Mesothelial cell of epicardium (in vitro differentiated cells): ENCODE measurements at regions not wholly inside any gene's neighbourhood (a gene's known extent, or its start where the extent isn't known, plus 50 kb on each side); places are given as distances from the start of the nearest gene placed in this dataset.

Experiments used
- DNase-seq, 2 experiments: peaks; one replicate each; pipeline ENCODE4 v3.0.0; 2021; ENCODE audit warnings: low spot score in 2 of 2; ENCODE audit not compliant: unreplicated experiment in 2 of 2
- H3K27ac Mint-ChIP-seq: 2 replicates; pipeline ENCODE4 v1.8.0; 2021; ENCODE audit warnings: mixed read lengths
- H3K27me3 Mint-ChIP-seq: 2 replicates; pipeline ENCODE4 v1.8.0; 2021; ENCODE audit warnings: low read depth, mixed read lengths
- H3K36me3 Mint-ChIP-seq: 2 replicates; pipeline ENCODE4 v1.8.0; 2021; ENCODE audit warnings: mixed read lengths
- H3K4me1 Mint-ChIP-seq: 2 replicates; pipeline ENCODE4 v1.8.0; 2021; ENCODE audit warnings: mixed read lengths
- H3K4me3 Mint-ChIP-seq: 2 replicates; pipeline ENCODE4 v1.8.0; 2021; ENCODE audit warnings: mild to moderate bottlenecking, moderate library complexity, mixed read lengths
- H3K9me3 Mint-ChIP-seq: 2 replicates; pipeline ENCODE4 v1.8.0; 2021; ENCODE audit warnings: mixed read lengths
- CTCF ChIP-seq: fragments of 200-600 bp; sonication (generic); IDR thresholded peaks from one replicate; pipeline ENCODE4 v1.5.0; 2021; ENCODE audit warnings: antibody characterized with exemption; ENCODE audit not compliant: unreplicated experiment

DNA sequence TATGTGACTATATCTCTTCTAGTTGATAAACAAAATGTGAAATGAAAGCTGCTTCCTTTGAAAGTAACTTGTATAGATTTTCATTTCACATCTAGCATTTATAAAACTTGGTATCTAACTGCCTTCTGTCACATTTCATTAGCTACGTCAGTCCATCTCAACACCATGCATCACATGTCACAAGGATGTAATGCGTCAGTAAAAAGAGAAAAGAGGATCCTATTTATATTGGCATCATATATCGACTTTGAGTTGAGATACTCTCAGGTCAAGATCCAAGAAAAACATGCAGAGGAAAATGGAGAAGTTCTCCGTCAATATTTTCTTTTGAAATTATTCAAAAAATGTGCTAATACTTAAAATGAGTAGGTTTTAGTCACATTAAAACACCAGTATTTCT, 1211.2 kb downstream of the EFNA5 start:
- no peak for DNase-seq
- Mint-ChIP-seq H3K4me3 (no peak overlapping the region), H3K27ac (no peak overlapping the region)

GRCh38 chr5:106454651-106455415, 1215.9 kb downstream of the EFNA5 start:
- no peak for DNase-seq
- Mint-ChIP-seq H3K4me3 (no peak overlapping the region), H3K27me3 (no peaks in the 10 kb centered on the region), H3K27ac (no peak overlapping the region), H3K4me1 (no peaks in the 10 kb centered on the region), H3K36me3 (no peaks in the 10 kb centered on the region), H3K9me3 (peaks cover 4% of the 10 kb centered on the region)
- TF ChIP-seq CTCF = no peak

More for the DNA sequence above, 1211.2 kb downstream of the EFNA5 start:
- no peak for TF ChIP-seq CTCF
- no peaks in the 10 kb centered on the region for H3K4me1 Mint-ChIP-seq
- H3K27me3 Mint-ChIP-seq = no peaks in the 10 kb centered on the region
- peaks cover 4% of the 10 kb centered on the region for H3K9me3 Mint-ChIP-seq
- no peaks in the 10 kb centered on the region for H3K36me3 Mint-ChIP-seq

DNA sequence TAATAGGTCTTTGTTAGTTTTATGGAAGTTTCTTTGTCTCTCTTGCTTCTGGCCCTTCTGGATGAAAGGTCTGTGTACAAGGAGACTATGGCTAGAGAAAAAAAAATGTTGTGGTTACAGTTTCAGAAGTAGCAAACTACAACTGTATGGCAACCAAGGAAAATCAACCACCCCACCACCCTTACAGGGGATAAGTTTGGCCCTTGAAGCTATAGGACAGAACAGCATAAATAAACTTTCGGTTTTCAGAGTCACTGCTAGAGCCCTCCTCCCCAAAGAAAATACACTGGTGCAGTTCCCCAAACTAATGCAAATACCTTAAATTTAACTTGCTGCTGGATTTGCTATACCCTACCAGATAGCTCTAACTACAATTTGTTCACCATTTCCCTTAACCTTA, 1216.7 kb downstream of the EFNA5 start:
- Mint-ChIP-seq H3K27ac (no peak overlapping the region), H3K9me3 (peaks cover 4% of the 10 kb centered on the region)
- no peak for TF ChIP-seq CTCF

DNA sequence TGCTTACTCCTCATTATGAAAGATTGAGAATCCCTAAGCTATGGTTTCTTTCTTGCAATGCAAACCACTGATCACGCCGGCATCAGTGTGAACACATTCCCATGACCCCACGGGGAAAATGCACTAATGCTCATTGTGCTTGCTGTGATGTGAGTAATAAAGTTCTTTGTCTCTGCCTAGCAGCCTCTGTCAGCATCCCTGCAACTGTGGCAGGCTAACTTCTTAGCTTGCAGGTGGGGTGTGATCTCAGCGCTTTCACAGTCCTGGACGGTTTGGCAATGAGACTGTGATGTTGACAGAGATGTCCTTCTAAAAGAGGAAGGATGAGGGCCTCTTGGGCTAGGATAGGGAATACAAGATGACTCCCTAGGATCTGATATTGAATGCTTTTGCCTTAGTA, 1218.7 kb downstream of the EFNA5 start:
- H3K27ac Mint-ChIP-seq = no peak overlapping the region
- no peak for TF ChIP-seq CTCF
- H3K27me3 Mint-ChIP-seq = no peaks in the 10 kb centered on the region
- DNase-seq = no peak
- H3K4me1 Mint-ChIP-seq = no peaks in the 10 kb centered on the region
- H3K4me3 Mint-ChIP-seq = no peak overlapping the region
- peaks cover 12% of the 10 kb centered on the region for H3K9me3 Mint-ChIP-seq
- H3K36me3 Mint-ChIP-seq = no peaks in the 10 kb centered on the region

More for the DNA sequence above, 1216.7 kb downstream of the EFNA5 start:
- no peak overlapping the region for H3K4me3 Mint-ChIP-seq
- no peak for DNase-seq
- no peaks in the 10 kb centered on the region for H3K4me1 Mint-ChIP-seq
- no peaks in the 10 kb centered on the region for H3K27me3 Mint-ChIP-seq
- no peaks in the 10 kb centered on the region for H3K36me3 Mint-ChIP-seq

GRCh38 chr5:106443746-106444145, 1227.0 kb downstream of the EFNA5 start:
- Mint-ChIP-seq H3K4me3 (no peak overlapping the region), H3K9me3 (peaks cover 17% of the 10 kb centered on the region), H3K4me1 (no peaks in the 10 kb centered on the region), H3K36me3 (no peaks in the 10 kb centered on the region), H3K27ac (no peak overlapping the region), H3K27me3 (no peaks in the 10 kb centered on the region)
- TF ChIP-seq CTCF = no peak
- DNase-seq = no peak
